Liver (tissue), 8 donors: ENCODE measurements at regions not wholly inside any gene's neighbourhood (a gene's known extent, or its start where the extent isn't known, plus 50 kb on each side); places are given as distances from the start of the nearest gene placed in this dataset.

Experiments used
- DNase-seq: peaks from one replicate; pipeline ENCODE4 v3.0.0-alpha.2; 2017; ENCODE audit warnings: low spot score
- H3K27ac ChIP-seq, 2 donors: one replicate each; pipeline ENCODE4 v1.7.0; 2013; ENCODE audit warnings: inconsistent platforms in 2 of 2, low read length in 2 of 2, control low read depth in 1 of 2, low read depth in 1 of 2, mild to moderate bottlenecking in 1 of 2
- H3K27me3 ChIP-seq, 4 donors: one replicate each; pipeline versions ENCODE4 v1.6.1 to v1.7.0; 2013; ENCODE audit warnings: low read length in 3 of 4, inconsistent platforms in 1 of 4, mild to moderate bottlenecking in 1 of 4, moderate library complexity in 1 of 4; ENCODE audit not compliant: control insufficient read depth in 4 of 4, insufficient read depth in 4 of 4
- H3K36me3 ChIP-seq, 4 donors: one replicate each; pipeline versions ENCODE4 v1.6.1 to v1.7.0; 2013; ENCODE audit warnings: low read length in 3 of 4, mild to moderate bottlenecking in 3 of 4, low read depth in 1 of 4, moderate library complexity in 1 of 4; ENCODE audit not compliant: control insufficient read depth in 4 of 4, insufficient read depth in 3 of 4
- H3K4me1 ChIP-seq, 4 donors: one replicate each; pipeline versions ENCODE4 v1.6.1 to v1.7.0; 2013; ENCODE audit warnings: low read length in 3 of 4, mild to moderate bottlenecking in 3 of 4, moderate library complexity in 1 of 4; ENCODE audit not compliant: control insufficient read depth in 4 of 4, insufficient read depth in 4 of 4
- H3K4me3 ChIP-seq, 3 donors: one replicate each; pipeline versions ENCODE4 v1.6.1 to v1.7.0; 2013; ENCODE audit warnings: low read length in 3 of 3, control low read depth in 1 of 3, low read depth in 1 of 3, mild to moderate bottlenecking in 1 of 3
- H3K9ac ChIP-seq, 2 donors: one replicate each; pipeline ENCODE4 v1.7.0; 2013; ENCODE audit warnings: low read length in 2 of 2, mild to moderate bottlenecking in 2 of 2, moderate library complexity in 2 of 2, control low read depth in 1 of 2, low read depth in 1 of 2
- H3K9me3 ChIP-seq, 4 donors: one replicate each; pipeline versions ENCODE4 v1.6.1 to v1.7.0; 2013; ENCODE audit warnings: low read length in 3 of 4; ENCODE audit not compliant: control insufficient read depth in 4 of 4
- EGR1 ChIP-seq, 2 donors: IDR thresholded peaks; 2 replicates each; pipeline ENCODE4 v1.6.1; 2016 to 2018; ENCODE audit warnings: antibody characterized with exemption in 2 of 2, low read depth in 2 of 2
- FOXA1 ChIP-seq: IDR thresholded peaks from 2 replicates; pipeline ENCODE4 v1.6.1; 2016; ENCODE audit warnings: antibody characterized with exemption
- FOXA2 ChIP-seq: IDR thresholded peaks from 2 replicates; pipeline ENCODE4 v1.6.1; 2016; ENCODE audit warnings: antibody characterized with exemption
- GABPA ChIP-seq, 2 donors: IDR thresholded peaks in 1 of 2; conservative IDR thresholded peaks in 1 of 2; 2 replicates each; pipeline ENCODE4 v1.6.1; 2016; ENCODE audit warnings: antibody characterized with exemption in 2 of 2, mild to moderate bottlenecking in 1 of 2, moderate library complexity in 1 of 2
- HNF4A ChIP-seq, 2 donors: conservative IDR thresholded peaks; 2 replicates each; pipeline ENCODE4 v1.6.1; 2016; ENCODE audit warnings: antibody characterized with exemption in 2 of 2, mild to moderate bottlenecking in 2 of 2
- HNF4G ChIP-seq: IDR thresholded peaks from 2 replicates; pipeline ENCODE4 v1.6.1; 2016; ENCODE audit warnings: antibody characterized with exemption
- JUND ChIP-seq, 2 donors: IDR thresholded peaks; 2 replicates each; pipeline ENCODE4 v1.6.1; 2016; ENCODE audit warnings: antibody characterized with exemption in 2 of 2
- NR2F2 ChIP-seq: IDR thresholded peaks from 2 replicates; pipeline ENCODE4 v1.6.1; 2016; ENCODE audit warnings: antibody characterized with exemption
- RAD21 ChIP-seq, 2 donors: IDR thresholded peaks; 2 replicates each; pipeline ENCODE4 v1.6.1; 2016; ENCODE audit warnings: antibody characterized with exemption in 2 of 2, mild to moderate bottlenecking in 2 of 2
- RXRA ChIP-seq, 2 donors: IDR thresholded peaks; 2 replicates each; pipeline ENCODE4 v1.6.1; 2017 to 2018; ENCODE audit warnings: antibody characterized with exemption in 2 of 2, mild to moderate bottlenecking in 1 of 2
- SP1 ChIP-seq: IDR thresholded peaks from 2 replicates; pipeline ENCODE4 v1.6.1; 2018; ENCODE audit warnings: antibody characterized with exemption, mild to moderate bottlenecking
- TAF1 ChIP-seq: conservative IDR thresholded peaks from 2 replicates; pipeline ENCODE4 v1.6.1; 2016; ENCODE audit warnings: antibody characterized with exemption, mild to moderate bottlenecking
- YY1 ChIP-seq: IDR thresholded peaks from 2 replicates; pipeline ENCODE4 v1.6.1; 2016; ENCODE audit warnings: antibody characterized with exemption, mild to moderate bottlenecking
- WGBS: extraction: QIAGEN DNeasy Blood & Tissue Kit; methylation state at CpG from one replicate; pipeline ENCODE4 v1.1.7; 2013; 5-methylcytosine and 5-hydroxymethylcytosine counted together
- TF ChIP-seq, protein P1 (sequence below): IDR thresholded peaks from 2 replicates; pipeline ENCODE4 v1.6.1; 2016; ENCODE audit warnings: antibody characterized with exemption
- TF ChIP-seq, protein P2 (sequence below): IDR thresholded peaks from 2 replicates; pipeline ENCODE4 v1.6.1; 2016; ENCODE audit warnings: antibody characterized with exemption, mild to moderate bottlenecking
- TF ChIP-seq, protein P3 (sequence below): fragments of 150-350 bp; IDR thresholded peaks from 2 replicates; pipeline ENCODE4 v1.5.1; 2017; ENCODE audit warnings: improper control_type of control experiment, low read depth, low read length; ENCODE audit not compliant: missing input control
- TF ChIP-seq, protein P4 (sequence below): IDR thresholded peaks from 2 replicates; pipeline ENCODE4 v1.6.1; 2016; ENCODE audit warnings: antibody characterized with exemption
- TF ChIP-seq, protein P5 (sequence below): IDR thresholded peaks from 2 replicates; pipeline ENCODE4 v1.6.1; 2016; ENCODE audit warnings: antibody characterized with exemption
- donor health status: healthy.
- donor health status: healthy.
- donor health status: healthy.
- donor health status: healthy.
- donor health status: healthy.

DNA sequence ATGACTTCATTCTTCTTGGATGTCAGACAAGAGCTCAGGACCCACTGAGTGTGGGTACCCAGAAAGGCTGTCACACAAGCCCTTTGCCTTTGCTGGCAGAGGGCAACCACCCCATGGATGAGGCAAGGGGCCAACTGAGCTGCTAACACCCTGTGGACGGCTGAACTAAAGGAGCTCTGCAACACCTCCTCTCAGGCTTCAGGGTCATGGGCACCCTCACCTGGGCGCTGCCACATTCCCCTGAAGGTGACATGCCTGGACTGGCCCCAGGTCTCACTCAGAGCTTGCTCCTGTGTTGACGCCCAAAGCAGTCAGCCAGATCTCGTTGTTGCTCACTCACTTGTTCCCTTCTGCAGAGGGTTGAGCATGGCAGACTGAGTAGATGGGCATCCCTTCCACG lies 336.8 kb upstream of the TMEM132C start:
- H3K27me3 ChIP-seq, result peaks cover 0 to 3% (median 0%) of the 10 kb centered on the region in 4 donors
- DNase-seq, result no peak
- H3K27ac ChIP-seq, result no peak overlapping the region
- WGBS, result 59% methylated on average over 5 of the region's 5 CpGs
- TF ChIP-seq, protein P1, sequence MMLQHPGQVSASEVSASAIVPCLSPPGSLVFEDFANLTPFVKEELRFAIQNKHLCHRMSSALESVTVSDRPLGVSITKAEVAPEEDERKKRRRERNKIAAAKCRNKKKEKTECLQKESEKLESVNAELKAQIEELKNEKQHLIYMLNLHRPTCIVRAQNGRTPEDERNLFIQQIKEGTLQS, result no peak
- TF ChIP-seq SP1 (no peak), FOXA2 (no peak), TAF1 (no peak), YY1 (no peak), JUND (IDR thresholded peaks at IDR 0.05) (no peak), HNF4G (no peak), NR2F2 (no peak), GABPA (IDR thresholded peaks at IDR 0.05 in 1 of 2, conservative IDR thresholded peaks at IDR 0.05 in 1 of 2) (no peak), HNF4A (conservative IDR thresholded peaks at IDR 0.05) (no peak), FOXA1 (no peak), RXRA (IDR thresholded peaks at IDR 0.05) (no peak), EGR1 (IDR thresholded peaks at IDR 0.05; ENCODE audit: low read depth in 2 of 2) (no peak), RAD21 (IDR thresholded peaks at IDR 0.05) (no peak)
- TF ChIP-seq, protein P2, sequence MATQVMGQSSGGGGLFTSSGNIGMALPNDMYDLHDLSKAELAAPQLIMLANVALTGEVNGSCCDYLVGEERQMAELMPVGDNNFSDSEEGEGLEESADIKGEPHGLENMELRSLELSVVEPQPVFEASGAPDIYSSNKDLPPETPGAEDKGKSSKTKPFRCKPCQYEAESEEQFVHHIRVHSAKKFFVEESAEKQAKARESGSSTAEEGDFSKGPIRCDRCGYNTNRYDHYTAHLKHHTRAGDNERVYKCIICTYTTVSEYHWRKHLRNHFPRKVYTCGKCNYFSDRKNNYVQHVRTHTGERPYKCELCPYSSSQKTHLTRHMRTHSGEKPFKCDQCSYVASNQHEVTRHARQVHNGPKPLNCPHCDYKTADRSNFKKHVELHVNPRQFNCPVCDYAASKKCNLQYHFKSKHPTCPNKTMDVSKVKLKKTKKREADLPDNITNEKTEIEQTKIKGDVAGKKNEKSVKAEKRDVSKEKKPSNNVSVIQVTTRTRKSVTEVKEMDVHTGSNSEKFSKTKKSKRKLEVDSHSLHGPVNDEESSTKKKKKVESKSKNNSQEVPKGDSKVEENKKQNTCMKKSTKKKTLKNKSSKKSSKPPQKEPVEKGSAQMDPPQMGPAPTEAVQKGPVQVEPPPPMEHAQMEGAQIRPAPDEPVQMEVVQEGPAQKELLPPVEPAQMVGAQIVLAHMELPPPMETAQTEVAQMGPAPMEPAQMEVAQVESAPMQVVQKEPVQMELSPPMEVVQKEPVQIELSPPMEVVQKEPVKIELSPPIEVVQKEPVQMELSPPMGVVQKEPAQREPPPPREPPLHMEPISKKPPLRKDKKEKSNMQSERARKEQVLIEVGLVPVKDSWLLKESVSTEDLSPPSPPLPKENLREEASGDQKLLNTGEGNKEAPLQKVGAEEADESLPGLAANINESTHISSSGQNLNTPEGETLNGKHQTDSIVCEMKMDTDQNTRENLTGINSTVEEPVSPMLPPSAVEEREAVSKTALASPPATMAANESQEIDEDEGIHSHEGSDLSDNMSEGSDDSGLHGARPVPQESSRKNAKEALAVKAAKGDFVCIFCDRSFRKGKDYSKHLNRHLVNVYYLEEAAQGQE, result no peak
- TF ChIP-seq, protein P3, sequence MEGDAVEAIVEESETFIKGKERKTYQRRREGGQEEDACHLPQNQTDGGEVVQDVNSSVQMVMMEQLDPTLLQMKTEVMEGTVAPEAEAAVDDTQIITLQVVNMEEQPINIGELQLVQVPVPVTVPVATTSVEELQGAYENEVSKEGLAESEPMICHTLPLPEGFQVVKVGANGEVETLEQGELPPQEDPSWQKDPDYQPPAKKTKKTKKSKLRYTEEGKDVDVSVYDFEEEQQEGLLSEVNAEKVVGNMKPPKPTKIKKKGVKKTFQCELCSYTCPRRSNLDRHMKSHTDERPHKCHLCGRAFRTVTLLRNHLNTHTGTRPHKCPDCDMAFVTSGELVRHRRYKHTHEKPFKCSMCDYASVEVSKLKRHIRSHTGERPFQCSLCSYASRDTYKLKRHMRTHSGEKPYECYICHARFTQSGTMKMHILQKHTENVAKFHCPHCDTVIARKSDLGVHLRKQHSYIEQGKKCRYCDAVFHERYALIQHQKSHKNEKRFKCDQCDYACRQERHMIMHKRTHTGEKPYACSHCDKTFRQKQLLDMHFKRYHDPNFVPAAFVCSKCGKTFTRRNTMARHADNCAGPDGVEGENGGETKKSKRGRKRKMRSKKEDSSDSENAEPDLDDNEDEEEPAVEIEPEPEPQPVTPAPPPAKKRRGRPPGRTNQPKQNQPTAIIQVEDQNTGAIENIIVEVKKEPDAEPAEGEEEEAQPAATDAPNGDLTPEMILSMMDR, result no peak
- TF ChIP-seq, protein P4, sequence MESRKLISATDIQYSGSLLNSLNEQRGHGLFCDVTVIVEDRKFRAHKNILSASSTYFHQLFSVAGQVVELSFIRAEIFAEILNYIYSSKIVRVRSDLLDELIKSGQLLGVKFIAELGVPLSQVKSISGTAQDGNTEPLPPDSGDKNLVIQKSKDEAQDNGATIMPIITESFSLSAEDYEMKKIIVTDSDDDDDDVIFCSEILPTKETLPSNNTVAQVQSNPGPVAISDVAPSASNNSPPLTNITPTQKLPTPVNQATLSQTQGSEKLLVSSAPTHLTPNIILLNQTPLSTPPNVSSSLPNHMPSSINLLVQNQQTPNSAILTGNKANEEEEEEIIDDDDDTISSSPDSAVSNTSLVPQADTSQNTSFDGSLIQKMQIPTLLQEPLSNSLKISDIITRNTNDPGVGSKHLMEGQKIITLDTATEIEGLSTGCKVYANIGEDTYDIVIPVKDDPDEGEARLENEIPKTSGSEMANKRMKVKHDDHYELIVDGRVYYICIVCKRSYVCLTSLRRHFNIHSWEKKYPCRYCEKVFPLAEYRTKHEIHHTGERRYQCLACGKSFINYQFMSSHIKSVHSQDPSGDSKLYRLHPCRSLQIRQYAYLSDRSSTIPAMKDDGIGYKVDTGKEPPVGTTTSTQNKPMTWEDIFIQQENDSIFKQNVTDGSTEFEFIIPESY, result no peak
- TF ChIP-seq, protein P5, sequence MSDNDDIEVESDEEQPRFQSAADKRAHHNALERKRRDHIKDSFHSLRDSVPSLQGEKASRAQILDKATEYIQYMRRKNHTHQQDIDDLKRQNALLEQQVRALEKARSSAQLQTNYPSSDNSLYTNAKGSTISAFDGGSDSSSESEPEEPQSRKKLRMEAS, result no peak
- H3K36me3 ChIP-seq, result no peaks in the 10 kb centered on the region
- no peak overlapping the region for H3K9ac ChIP-seq
- H3K4me1 ChIP-seq, result no peaks in the 10 kb centered on the region
- no peaks in the 10 kb centered on the region for H3K9me3 ChIP-seq
- no peak overlapping the region for H3K4me3 ChIP-seq
